ENCODE measurements at regions not wholly inside any gene's neighbourhood (a gene's known extent, or its start where the extent isn't known, plus 50 kb on each side); places are given as distances from the start of the nearest gene placed in this dataset.
A peak's percentile ranks its signal among the peaks of the same experiment; 100 is the strongest.

DNA sequence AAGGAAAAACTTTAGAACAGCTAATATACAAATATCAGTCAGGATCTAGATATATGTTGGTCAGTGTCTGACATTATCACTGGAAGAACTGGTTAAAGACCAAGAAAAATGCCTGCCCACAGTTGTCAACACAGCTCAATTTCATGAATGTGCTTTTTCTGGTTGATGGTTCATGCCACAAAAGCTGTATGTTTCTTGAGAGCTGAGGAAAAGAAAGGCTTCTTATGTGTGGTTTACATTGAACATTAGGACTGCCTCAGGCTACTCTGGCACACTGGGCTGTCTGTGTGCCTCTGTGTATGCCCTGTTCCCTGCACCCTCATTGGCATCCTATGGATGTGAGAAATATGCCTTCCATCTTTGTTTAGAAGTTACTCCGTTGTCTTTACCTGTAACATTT is 218.8 kb upstream of the RGS6 start:
- 100% methylated on average over 1 of the region's 1 CpG for WGBS (ENCODE audit: insufficient coverage, low coverage, low lambda C conversion rate, missing lambda C conversion rate)

GRCh38 chr14:71714225-71714624 is 218.0 kb upstream of the RGS6 start:
- TF ChIP-seq, protein P1, sequence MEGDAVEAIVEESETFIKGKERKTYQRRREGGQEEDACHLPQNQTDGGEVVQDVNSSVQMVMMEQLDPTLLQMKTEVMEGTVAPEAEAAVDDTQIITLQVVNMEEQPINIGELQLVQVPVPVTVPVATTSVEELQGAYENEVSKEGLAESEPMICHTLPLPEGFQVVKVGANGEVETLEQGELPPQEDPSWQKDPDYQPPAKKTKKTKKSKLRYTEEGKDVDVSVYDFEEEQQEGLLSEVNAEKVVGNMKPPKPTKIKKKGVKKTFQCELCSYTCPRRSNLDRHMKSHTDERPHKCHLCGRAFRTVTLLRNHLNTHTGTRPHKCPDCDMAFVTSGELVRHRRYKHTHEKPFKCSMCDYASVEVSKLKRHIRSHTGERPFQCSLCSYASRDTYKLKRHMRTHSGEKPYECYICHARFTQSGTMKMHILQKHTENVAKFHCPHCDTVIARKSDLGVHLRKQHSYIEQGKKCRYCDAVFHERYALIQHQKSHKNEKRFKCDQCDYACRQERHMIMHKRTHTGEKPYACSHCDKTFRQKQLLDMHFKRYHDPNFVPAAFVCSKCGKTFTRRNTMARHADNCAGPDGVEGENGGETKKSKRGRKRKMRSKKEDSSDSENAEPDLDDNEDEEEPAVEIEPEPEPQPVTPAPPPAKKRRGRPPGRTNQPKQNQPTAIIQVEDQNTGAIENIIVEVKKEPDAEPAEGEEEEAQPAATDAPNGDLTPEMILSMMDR (IDR thresholded peaks at IDR 0.05) = no peak
- TF ChIP-seq POLR2A (IDR thresholded peaks at IDR 0.05) = no peak
- no peaks in the 10 kb centered on the region for H3K27me3 ChIP-seq
- WGBS (ENCODE audit: insufficient coverage, low coverage, low lambda C conversion rate, missing lambda C conversion rate) = 100% methylated on average over 1 of the region's 1 CpG
- intact Hi-C loops (cut with DNase I) = no loop called here
- H3K9me3 ChIP-seq = no peaks in the 10 kb centered on the region
- H3K36me3 ChIP-seq = peaks cover 0 to 8% (median 4%) of the 10 kb centered on the region in 4 donors
- peaks cover 0 to 12% (median 4%) of the 10 kb centered on the region in 4 donors for H3K4me1 ChIP-seq
- DNase-seq = no peak
- no peak overlapping the region for H3K27ac ChIP-seq
- ATAC-seq = no peak
- H3K4me3 ChIP-seq = no peak overlapping the region

More for the DNA sequence above, 218.8 kb upstream of the RGS6 start:
- H3K27ac ChIP-seq = no peak overlapping the region
- intact Hi-C loops (cut with DNase I) = no loop called here
- peaks cover 0 to 8% (median 4%) of the 10 kb centered on the region in 4 donors for H3K36me3 ChIP-seq
- ATAC-seq = no peak
- H3K9me3 ChIP-seq = no peaks in the 10 kb centered on the region
- DNase-seq = no peak
- H3K4me1 ChIP-seq = peaks cover 0 to 12% (median 4%) of the 10 kb centered on the region in 4 donors
- H3K27me3 ChIP-seq = no peaks in the 10 kb centered on the region
- no peak overlapping the region for H3K4me3 ChIP-seq
- TF ChIP-seq POLR2A (IDR thresholded peaks at IDR 0.05) = no peak
- TF ChIP-seq, protein P1 (IDR thresholded peaks at IDR 0.05) = no peak

DNA sequence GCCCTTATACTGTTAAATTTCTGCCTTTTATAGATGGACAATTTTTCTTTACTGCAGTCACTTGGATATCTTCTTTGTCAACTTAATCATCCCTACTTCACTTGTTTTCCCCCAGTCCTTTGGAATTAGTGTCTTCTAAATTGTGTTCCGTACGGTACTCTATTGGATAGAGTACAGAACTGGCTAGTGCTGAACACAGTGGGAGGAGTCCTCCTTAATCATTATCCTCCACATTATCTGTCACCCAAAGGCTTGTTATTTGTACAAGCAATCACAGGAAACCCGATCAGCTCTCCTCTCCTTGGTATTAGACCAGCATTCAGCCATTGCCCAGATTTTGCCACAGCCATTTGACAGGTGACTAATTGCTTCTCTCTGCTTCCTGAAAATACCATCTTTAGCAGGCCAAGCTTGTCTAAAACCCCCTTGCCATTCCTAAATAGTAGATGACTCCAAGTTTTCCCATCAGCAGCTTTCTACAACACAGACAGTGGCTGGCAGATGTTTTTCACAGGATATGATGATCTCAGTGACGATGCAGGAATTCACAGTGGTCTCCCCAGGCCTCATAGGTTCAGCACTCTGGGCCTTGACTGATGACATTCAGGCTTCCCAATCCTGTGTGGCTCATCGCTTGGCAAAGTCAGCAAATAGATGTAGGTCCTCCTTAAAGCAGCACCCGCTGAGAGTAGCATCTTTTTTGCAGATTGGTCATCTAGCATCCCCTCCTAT is 216.0 kb upstream of the RGS6 start:
- TF ChIP-seq, protein P1 (IDR thresholded peaks at IDR 0.05) = no peak
- no peak for TF ChIP-seq POLR2A (IDR thresholded peaks at IDR 0.05)

DNA sequence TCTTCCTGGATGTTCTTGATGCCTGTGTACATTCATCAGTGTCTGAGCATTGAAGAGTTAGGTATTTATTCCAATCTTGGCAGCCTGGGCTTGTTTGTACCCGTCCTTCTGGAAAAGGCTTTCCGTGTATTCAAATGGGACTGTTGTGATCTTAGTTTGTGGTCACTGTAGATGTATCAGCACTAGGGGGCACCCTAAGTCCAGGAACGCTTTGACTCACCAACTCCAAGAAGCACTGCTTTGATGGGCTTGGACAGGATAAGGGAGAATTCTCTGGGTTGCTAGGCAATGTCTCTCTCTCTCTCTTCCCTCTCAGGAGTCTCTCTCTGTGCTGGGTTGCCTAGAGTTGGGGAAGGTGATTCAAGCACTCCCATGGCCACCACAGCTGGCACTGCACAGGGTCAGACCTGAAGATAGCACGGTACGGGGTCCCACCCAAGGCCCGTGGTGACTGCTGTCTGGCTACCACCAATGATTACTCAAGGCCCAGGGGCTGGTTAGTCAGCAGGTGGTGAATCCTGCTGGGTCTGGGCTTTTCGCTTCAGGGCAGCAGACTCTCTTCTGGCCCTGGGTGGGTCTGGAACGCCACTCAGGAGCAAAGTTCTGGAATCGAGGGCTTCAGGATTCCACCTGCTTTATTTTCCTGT is 211.1 kb upstream of the RGS6 start:
- Histone ChIP-seq H3K27ac (peak overlapping the region in 1 of 3 donors; percentile 64), H3K4me1 (peaks cover 0 to 20% (median 0%) of the 10 kb centered on the region in 4 donors), H3K4me3 (no peak overlapping the region), H3K36me3 (peaks cover 0 to 15% (median 0%) of the 10 kb centered on the region in 4 donors), H3K9me3 (no peaks in the 10 kb centered on the region), H3K27me3 (no peaks in the 10 kb centered on the region)
- intact Hi-C loops (cut with DNase I) = no loop called here
- DNase-seq (peak in 1 of 3 donors; percentile 65), ATAC-seq (peak; percentile 81 to 89 (median 84))
- WGBS (ENCODE audit: insufficient coverage, low coverage, low lambda C conversion rate, missing lambda C conversion rate) = 21% methylated on average over 3 of the region's 9 CpGs
- TF ChIP-seq, protein P1 (IDR thresholded peaks at IDR 0.05) = peak; percentile 51 to 70 (median 60)
- no peak for TF ChIP-seq POLR2A (IDR thresholded peaks at IDR 0.05)

More for the DNA sequence above, 216.0 kb upstream of the RGS6 start:
- Histone ChIP-seq H3K27ac (no peak overlapping the region), H3K4me1 (peaks cover 0 to 12% (median 4%) of the 10 kb centered on the region in 4 donors), H3K4me3 (no peak overlapping the region), H3K36me3 (no peaks in the 10 kb centered on the region), H3K27me3 (no peaks in the 10 kb centered on the region), H3K9me3 (no peaks in the 10 kb centered on the region)
- no peak for DNase-seq
- intact Hi-C loops (cut with DNase I) = no loop called here
- no peak for ATAC-seq
- WGBS (ENCODE audit: insufficient coverage, low coverage, low lambda C conversion rate, missing lambda C conversion rate) = 89% methylated on average over 6 of the region's 6 CpGs

Measured in right lobe of liver (tissue), 6 donors.